CD4-positive, alpha-beta T cell (primary cell): ENCODE measurements at regions not wholly inside any gene's neighbourhood (a gene's known extent, or its start where the extent isn't known, plus 50 kb on each side); places are given as distances from the start of the nearest gene placed in this dataset.
A peak's percentile ranks its signal among the peaks of the same experiment; 100 is the strongest.

Experiments
- ATAC-seq: fragments of 200-7000 bp; cut with Tn5 transposase; one replicate; pipeline ENCODE4 v1.10.0; 2022; ENCODE audit warnings: mild to moderate bottlenecking; ENCODE audit not compliant: poor library complexity
- CTCF ChIA-PET: fragments of 350-600 bp; sonication (Branson Sonifier 250); formaldehyde crosslinking; loops from one replicate; lab custom pipeline; 2021; ENCODE audit warnings: antibody characterized with exemption, inconsistent platforms; lab: Charles Lee
- POLR2A ChIA-PET: fragments of 350-600 bp; sonication (Branson Sonifier 250); formaldehyde crosslinking; loops from one replicate; lab custom pipeline; 2021; ENCODE audit warnings: antibody characterized with exemption, inconsistent platforms; lab: Charles Lee
- DNase-seq, 14 experiments: peaks; one replicate each; pipeline ENCODE4 v3.0.0-alpha.2; 2013 to 2020; ENCODE audit warnings: mixed read lengths in 2 of 14
- H3K27ac ChIP-seq, 2 donors: one replicate each; pipeline versions ENCODE4 v1.5.1 to v1.7.0; 2013; ENCODE audit warnings: low read length in 2 of 2, low read depth in 1 of 2, mild to moderate bottlenecking in 1 of 2
- H3K27me3 ChIP-seq, 2 experiments: 1 replicate in 1 of 2; 2 replicates in 1 of 2; pipeline versions ENCODE4 v1.6.1 to v1.7.0; 2013; ENCODE audit warnings: low read length in 2 of 2, control low read depth in 1 of 2, mild to moderate bottlenecking in 1 of 2, moderate library complexity in 1 of 2; ENCODE audit not compliant: insufficient read depth in 2 of 2, control insufficient read depth in 1 of 2
- H3K36me3 ChIP-seq: one replicate; pipeline ENCODE4 v1.6.1; 2013; ENCODE audit warnings: low read length, control low read depth; ENCODE audit not compliant: insufficient read depth
- H3K4me1 ChIP-seq: one replicate; pipeline ENCODE4 v1.6.1; 2013; ENCODE audit warnings: low read length, control low read depth; ENCODE audit not compliant: insufficient read depth
- H3K4me3 ChIP-seq: one replicate; pipeline ENCODE4 v1.5.1; 2013; ENCODE audit warnings: mild to moderate bottlenecking, low read length, moderate library complexity
- H3K9me3 ChIP-seq, 2 experiments: 1 replicate in 1 of 2; 2 replicates in 1 of 2; pipeline versions ENCODE4 v1.6.1 to v1.7.0; 2013; ENCODE audit warnings: low read length in 2 of 2, mild to moderate bottlenecking in 2 of 2, control low read depth in 1 of 2, moderate library complexity in 1 of 2; ENCODE audit not compliant: control insufficient read depth in 1 of 2, insufficient read depth in 1 of 2
- H3K27ac Mint-ChIP-seq: one replicate; pipeline ENCODE4 v1.8.0; 2020; ENCODE audit warnings: mixed read lengths
- H3K27me3 Mint-ChIP-seq: one replicate; pipeline ENCODE4 v1.8.0; 2021; ENCODE audit warnings: mixed read lengths
- H3K36me3 Mint-ChIP-seq: one replicate; pipeline ENCODE4 v1.8.0; 2021; ENCODE audit warnings: low read depth, mixed read lengths
- H3K4me1 Mint-ChIP-seq: one replicate; pipeline ENCODE4 v1.8.0; 2021; ENCODE audit warnings: low read depth, mixed read lengths
- H3K4me3 Mint-ChIP-seq: one replicate; pipeline ENCODE4 v1.8.0; 2020; ENCODE audit warnings: mild to moderate bottlenecking, mixed read lengths
- H3K9me3 Mint-ChIP-seq: one replicate; pipeline ENCODE4 v1.8.0; 2020; ENCODE audit warnings: mixed read lengths
- CTCF ChIP-seq: fragments of 200-600 bp; IDR thresholded peaks from one replicate; pipeline ENCODE4 v1.8.0; 2022; ENCODE audit warnings: antibody characterized with exemption, mild to moderate bottlenecking
- intact Hi-C, 2 experiments: fragments of 100-400 bp; cut with DNase I in 1 of 2; cut with micrococcal nuclease in 1 of 2; formaldehyde crosslinking; loops; one replicate each; pipeline versions ENCODE4 v1.15.1 to v1.9.0; 2023 to 2025; cut with DNase I, micrococcal nuclease

GRCh38 chr20:4083098-4083865, 65.3 kb upstream of the SMOX start:
- Histone ChIP-seq H3K36me3 (no peaks in the 10 kb centered on the region), H3K4me1 (peaks cover 38% of the 10 kb centered on the region), H3K9me3 (no peaks in the 10 kb centered on the region), H3K27ac (peak overlapping the region in 1 of 2 donors; percentile 50), H3K4me3 (no peak overlapping the region), H3K27me3 (no peaks in the 10 kb centered on the region)
- ChIA-PET CTCF (interaction anchor here (1.0 to 1.3 kb wide), 2 partner anchors 9 to 175 kb away, joined by 3 to 4 read pairs; no protein-coding TSS in a partner anchor), POLR2A (interaction anchor here (1.0 to 2.4 kb wide), 5 partner anchors 45 to 268 kb away, joined by 3 to 11 read pairs (median 4); partner anchors contain the start of gene AP5S1)
- ATAC-seq (no peak), DNase-seq (peak in 1 of 14 experiments; percentile 26)
- Mint-ChIP-seq H3K27me3 (no peaks in the 10 kb centered on the region), H3K4me1 (peaks cover 40% of the 10 kb centered on the region), H3K27ac (peak overlapping the region; percentile 72), H3K36me3 (peaks cover 3% of the 10 kb centered on the region), H3K4me3 (no peak overlapping the region), H3K9me3 (peaks cover 3% of the 10 kb centered on the region)
- intact Hi-C loops = no loop called here
- TF ChIP-seq CTCF = no peak

GRCh38 chr20:4082406-4083097, 66.1 kb upstream of the SMOX start:
- peak overlapping the region; percentile 0 for H3K4me3 Mint-ChIP-seq
- ATAC-seq (peak; percentile 69), DNase-seq (peak; percentile 15 to 80 (median 38))
- Histone ChIP-seq H3K4me1 (peaks cover 38% of the 10 kb centered on the region), H3K36me3 (no peaks in the 10 kb centered on the region), H3K9me3 (no peaks in the 10 kb centered on the region), H3K27ac (peak overlapping the region in 1 of 2 donors; percentile 72), H3K4me3 (peak overlapping the region; percentile 28), H3K27me3 (no peaks in the 10 kb centered on the region)
- TF ChIP-seq CTCF = no peak
- H3K36me3 Mint-ChIP-seq = peaks cover 3% of the 10 kb centered on the region
- H3K9me3 Mint-ChIP-seq = peaks cover 3% of the 10 kb centered on the region
- intact Hi-C loops = no loop called here
- peaks cover 42% of the 10 kb centered on the region for H3K4me1 Mint-ChIP-seq
- H3K27me3 Mint-ChIP-seq = no peaks in the 10 kb centered on the region
- H3K27ac Mint-ChIP-seq = peak overlapping the region; percentile 72
- CTCF ChIA-PET = interaction anchor here (0.7 to 1.0 kb wide), 2 partner anchors 9 to 59 kb away, joined by 3 to 4 read pairs; no protein-coding TSS in a partner anchor
- POLR2A ChIA-PET = interaction anchor here (0.7 to 1.7 kb wide), 6 partner anchors 45 to 315 kb away, joined by 3 to 11 read pairs (median 4); partner anchors contain the start of genes ADISSP and AP5S1

GRCh38 chr20:4081421-4081820, 66.1 kb upstream of the RNF24 start:
- Histone ChIP-seq H3K4me3 (no peak overlapping the region), H3K36me3 (no peaks in the 10 kb centered on the region), H3K4me1 (peaks cover 38% of the 10 kb centered on the region), H3K27me3 (no peaks in the 10 kb centered on the region), H3K27ac (no peak overlapping the region), H3K9me3 (no peaks in the 10 kb centered on the region)
- peak in 1 of 14 experiments; percentile 2 for DNase-seq
- Mint-ChIP-seq H3K36me3 (peaks cover 3% of the 10 kb centered on the region), H3K27ac (no peak overlapping the region), H3K4me3 (no peak overlapping the region), H3K9me3 (peaks cover 3% of the 10 kb centered on the region), H3K4me1 (peaks cover 42% of the 10 kb centered on the region), H3K27me3 (no peaks in the 10 kb centered on the region)
- no peak for TF ChIP-seq CTCF
- CTCF ChIA-PET = no interaction called here
- POLR2A ChIA-PET = interaction anchor here (1.2 to 1.7 kb wide), 2 partner anchors 44 to 184 kb away, joined by 5 to 11 read pairs; no protein-coding TSS in a partner anchor
- no peak for ATAC-seq
- intact Hi-C loops = no loop called here
